ENCODE measurements at regions not wholly inside any gene's neighbourhood (a gene's known extent, or its start where the extent isn't known, plus 50 kb on each side); places are given as distances from the start of the nearest gene placed in this dataset.

DNA sequence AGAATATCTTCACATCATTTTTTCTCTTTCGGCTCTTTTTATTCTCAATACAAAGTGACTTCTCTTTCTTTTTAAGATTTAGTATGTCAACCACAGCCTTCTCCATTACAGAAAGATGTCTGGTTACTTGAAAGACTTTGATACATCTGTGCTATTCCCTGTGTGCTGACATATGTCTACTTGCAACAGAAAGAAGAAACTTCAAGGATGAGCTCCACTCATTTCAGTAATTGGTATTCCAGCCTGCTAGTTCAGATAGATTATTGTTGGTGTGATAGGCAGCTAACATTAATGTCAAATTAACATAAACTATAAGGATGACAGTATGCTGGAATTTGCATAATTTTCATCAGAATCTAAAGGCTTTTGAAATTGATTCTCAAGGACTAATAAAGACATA is 948.7 kb downstream of the PCDH18 start:
- TF ChIP-seq EP300 (IDR thresholded peaks at IDR 0.05) (no peak), FOSB (CRISPR knock-in tag; IDR thresholded peaks at IDR 0.05) (no peak), KDM5A (IDR thresholded peaks at IDR 0.05) (no peak), ZNF302 (CRISPR knock-in tag; IDR thresholded peaks at IDR 0.05) (no peak), JUNB (IDR thresholded peaks at IDR 0.05) (no peak), SREBF2 (IDR thresholded peaks at IDR 0.05) (no peak)
- TF ChIP-seq, protein P1, sequence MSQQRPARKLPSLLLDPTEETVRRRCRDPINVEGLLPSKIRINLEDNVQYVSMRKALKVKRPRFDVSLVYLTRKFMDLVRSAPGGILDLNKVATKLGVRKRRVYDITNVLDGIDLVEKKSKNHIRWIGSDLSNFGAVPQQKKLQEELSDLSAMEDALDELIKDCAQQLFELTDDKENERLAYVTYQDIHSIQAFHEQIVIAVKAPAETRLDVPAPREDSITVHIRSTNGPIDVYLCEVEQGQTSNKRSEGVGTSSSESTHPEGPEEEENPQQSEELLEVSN (IDR thresholded peaks at IDR 0.05; ENCODE audit: borderline replicate concordance, low read depth): no peak
- TF ChIP-seq, protein P2, sequence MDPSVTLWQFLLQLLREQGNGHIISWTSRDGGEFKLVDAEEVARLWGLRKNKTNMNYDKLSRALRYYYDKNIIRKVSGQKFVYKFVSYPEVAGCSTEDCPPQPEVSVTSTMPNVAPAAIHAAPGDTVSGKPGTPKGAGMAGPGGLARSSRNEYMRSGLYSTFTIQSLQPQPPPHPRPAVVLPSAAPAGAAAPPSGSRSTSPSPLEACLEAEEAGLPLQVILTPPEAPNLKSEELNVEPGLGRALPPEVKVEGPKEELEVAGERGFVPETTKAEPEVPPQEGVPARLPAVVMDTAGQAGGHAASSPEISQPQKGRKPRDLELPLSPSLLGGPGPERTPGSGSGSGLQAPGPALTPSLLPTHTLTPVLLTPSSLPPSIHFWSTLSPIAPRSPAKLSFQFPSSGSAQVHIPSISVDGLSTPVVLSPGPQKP (IDR thresholded peaks at IDR 0.05; ENCODE audit: low read depth, low read length): no peak
- DNase-seq (ENCODE audit: low read depth in 1 of 2, low spot score in 1 of 2): no peak
- ATAC-seq: no peak
- Histone ChIP-seq H3K4me1 (no peaks in the 10 kb centered on the region), H3K27ac (no peak overlapping the region), H3K9me3 (no peaks in the 10 kb centered on the region), H3K4me2 (no peak overlapping the region), H3K4me3 (no peak overlapping the region)
- WGBS (ENCODE audit: missing lambda C conversion rate): 24% methylated on average over 1 of the region's 1 CpG
- POLR2A ChIA-PET: no interaction called here
- CTCF ChIA-PET: no interaction called here
- FAIRE-seq: no peak

DNA sequence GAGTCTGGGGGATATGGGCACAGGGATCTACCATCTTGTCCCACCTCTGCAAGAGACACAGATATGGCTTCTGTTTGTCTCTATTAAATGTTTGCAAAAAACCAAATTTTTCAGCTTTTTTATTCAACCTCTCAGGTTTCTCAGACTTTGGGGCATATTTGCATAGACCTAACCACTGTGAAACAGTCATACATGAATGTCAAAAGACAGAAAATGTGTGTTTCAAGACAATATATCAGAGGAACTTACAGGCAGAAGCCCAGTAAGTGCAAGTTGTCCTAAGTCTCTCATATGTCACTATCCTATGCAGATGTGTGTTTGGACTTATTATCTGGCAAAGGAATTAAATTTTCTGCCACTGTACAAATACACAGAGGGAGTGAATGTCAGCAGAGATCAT is 951.2 kb downstream of the PCDH18 start:
- Histone ChIP-seq H3K27ac (no peak overlapping the region), H3K4me2 (no peak overlapping the region), H3K4me1 (no peaks in the 10 kb centered on the region), H3K9me3 (no peaks in the 10 kb centered on the region), H3K4me3 (no peak overlapping the region)
- FAIRE-seq: no peak
- ATAC-seq: no peak
- CTCF ChIA-PET: no interaction called here
- TF ChIP-seq PHF8 (IDR thresholded peaks at IDR 0.05; ENCODE audit: borderline replicate concordance, low read depth): no peak
- no peak for TF ChIP-seq FOXS1 (CRISPR knock-in tag; IDR thresholded peaks at IDR 0.05)
- no peak for TF ChIP-seq BHLHE40 (IDR thresholded peaks at IDR 0.05; ENCODE audit: low read depth, low read length)
- TF ChIP-seq MAFK (IDR thresholded peaks at IDR 0.05; ENCODE audit: partially characterized antibody): no peak
- no peak for TF ChIP-seq TFCP2L1 (CRISPR knock-in tag; IDR thresholded peaks at IDR 0.05)
- TF ChIP-seq, protein P3, sequence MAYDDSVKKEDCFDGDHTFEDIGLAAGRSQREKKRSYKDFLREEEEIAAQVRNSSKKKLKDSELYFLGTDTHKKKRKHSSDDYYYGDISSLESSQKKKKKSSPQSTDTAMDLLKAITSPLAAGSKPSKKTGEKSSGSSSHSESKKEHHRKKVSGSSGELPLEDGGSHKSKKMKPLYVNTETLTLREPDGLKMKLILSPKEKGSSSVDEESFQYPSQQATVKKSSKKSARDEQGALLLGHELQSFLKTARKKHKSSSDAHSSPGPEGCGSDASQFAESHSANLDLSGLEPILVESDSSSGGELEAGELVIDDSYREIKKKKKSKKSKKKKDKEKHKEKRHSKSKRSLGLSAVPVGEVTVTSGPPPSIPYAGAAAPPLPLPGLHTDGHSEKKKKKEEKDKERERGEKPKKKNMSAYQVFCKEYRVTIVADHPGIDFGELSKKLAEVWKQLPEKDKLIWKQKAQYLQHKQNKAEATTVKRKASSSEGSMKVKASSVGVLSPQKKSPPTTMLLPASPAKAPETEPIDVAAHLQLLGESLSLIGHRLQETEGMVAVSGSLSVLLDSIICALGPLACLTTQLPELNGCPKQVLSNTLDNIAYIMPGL (CRISPR knock-in tag; IDR thresholded peaks at IDR 0.05; ENCODE audit: borderline replicate concordance): no peak
- no peak for TF ChIP-seq GATA3 (IDR thresholded peaks at IDR 0.05; ENCODE audit: borderline replicate concordance)
- no peak for TF ChIP-seq TP53 (CRISPR knock-in tag; IDR thresholded peaks at IDR 0.05)
- TF ChIP-seq MYC (IDR thresholded peaks at IDR 0.05; ENCODE audit: borderline replicate concordance, low read length): no peak
- no peak for TF ChIP-seq HOXB13 (CRISPR knock-in tag; IDR thresholded peaks at IDR 0.05; ENCODE audit: low read depth)
- no peak for TF ChIP-seq CBX8 (IDR thresholded peaks at IDR 0.05)
- no peak for TF ChIP-seq RAD21 (conservative IDR thresholded peaks at IDR 0.05 in 1 of 2, IDR thresholded peaks at IDR 0.05 in 1 of 2)
- TF ChIP-seq ZFP36 (IDR thresholded peaks at IDR 0.05; ENCODE audit: borderline replicate concordance, partially characterized antibody): no peak
- TF ChIP-seq, protein P4, sequence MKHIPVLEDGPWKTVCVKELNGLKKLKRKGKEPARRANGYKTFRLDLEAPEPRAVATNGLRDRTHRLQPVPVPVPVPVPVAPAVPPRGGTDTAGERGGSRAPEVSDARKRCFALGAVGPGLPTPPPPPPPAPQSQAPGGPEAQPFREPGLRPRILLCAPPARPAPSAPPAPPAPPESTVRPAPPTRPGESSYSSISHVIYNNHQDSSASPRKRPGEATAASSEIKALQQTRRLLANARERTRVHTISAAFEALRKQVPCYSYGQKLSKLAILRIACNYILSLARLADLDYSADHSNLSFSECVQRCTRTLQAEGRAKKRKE (CRISPR knock-in tag; IDR thresholded peaks at IDR 0.05; ENCODE audit: low read depth): no peak
- no peak for TF ChIP-seq HDAC2 (IDR thresholded peaks at IDR 0.05)
- TF ChIP-seq KDM1A (IDR thresholded peaks at IDR 0.05; ENCODE audit: low read depth): no peak
- no peak for TF ChIP-seq KDM5A (IDR thresholded peaks at IDR 0.05)
- TF ChIP-seq, protein P5, sequence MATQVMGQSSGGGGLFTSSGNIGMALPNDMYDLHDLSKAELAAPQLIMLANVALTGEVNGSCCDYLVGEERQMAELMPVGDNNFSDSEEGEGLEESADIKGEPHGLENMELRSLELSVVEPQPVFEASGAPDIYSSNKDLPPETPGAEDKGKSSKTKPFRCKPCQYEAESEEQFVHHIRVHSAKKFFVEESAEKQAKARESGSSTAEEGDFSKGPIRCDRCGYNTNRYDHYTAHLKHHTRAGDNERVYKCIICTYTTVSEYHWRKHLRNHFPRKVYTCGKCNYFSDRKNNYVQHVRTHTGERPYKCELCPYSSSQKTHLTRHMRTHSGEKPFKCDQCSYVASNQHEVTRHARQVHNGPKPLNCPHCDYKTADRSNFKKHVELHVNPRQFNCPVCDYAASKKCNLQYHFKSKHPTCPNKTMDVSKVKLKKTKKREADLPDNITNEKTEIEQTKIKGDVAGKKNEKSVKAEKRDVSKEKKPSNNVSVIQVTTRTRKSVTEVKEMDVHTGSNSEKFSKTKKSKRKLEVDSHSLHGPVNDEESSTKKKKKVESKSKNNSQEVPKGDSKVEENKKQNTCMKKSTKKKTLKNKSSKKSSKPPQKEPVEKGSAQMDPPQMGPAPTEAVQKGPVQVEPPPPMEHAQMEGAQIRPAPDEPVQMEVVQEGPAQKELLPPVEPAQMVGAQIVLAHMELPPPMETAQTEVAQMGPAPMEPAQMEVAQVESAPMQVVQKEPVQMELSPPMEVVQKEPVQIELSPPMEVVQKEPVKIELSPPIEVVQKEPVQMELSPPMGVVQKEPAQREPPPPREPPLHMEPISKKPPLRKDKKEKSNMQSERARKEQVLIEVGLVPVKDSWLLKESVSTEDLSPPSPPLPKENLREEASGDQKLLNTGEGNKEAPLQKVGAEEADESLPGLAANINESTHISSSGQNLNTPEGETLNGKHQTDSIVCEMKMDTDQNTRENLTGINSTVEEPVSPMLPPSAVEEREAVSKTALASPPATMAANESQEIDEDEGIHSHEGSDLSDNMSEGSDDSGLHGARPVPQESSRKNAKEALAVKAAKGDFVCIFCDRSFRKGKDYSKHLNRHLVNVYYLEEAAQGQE (IDR thresholded peaks at IDR 0.05): no peak
- no peak for TF ChIP-seq RCOR1 (IDR thresholded peaks at IDR 0.05; ENCODE audit: low read depth, low read length)
- no peak for TF ChIP-seq FOSL2 (IDR thresholded peaks at IDR 0.05)
- TF ChIP-seq FOSL2 (CRISPR knock-in tag; IDR thresholded peaks at IDR 0.05): no peak
- DNase-seq (ENCODE audit: low read depth in 1 of 2, low spot score in 1 of 2): no peak
- POLR2A ChIA-PET: no interaction called here

Data from A549 (cell line).